Neutrophil (primary cell): ENCODE measurements at regions not wholly inside any gene's neighbourhood (a gene's known extent, or its start where the extent isn't known, plus 50 kb on each side); places are given as distances from the start of the nearest gene placed in this dataset.

Experiments
- H3K27ac ChIP-seq: fragments of 200-600 bp; sonication (generic); 2 replicates; pipeline ENCODE4 v1.5.1; 2016; ENCODE audit warnings: mild to moderate bottlenecking, moderate library complexity
- H3K27me3 ChIP-seq: fragments of 200-600 bp; sonication (generic); 2 replicates; pipeline ENCODE4 v1.6.0; 2016; ENCODE audit warnings: mild to moderate bottlenecking
- H3K36me3 ChIP-seq: fragments of 200-600 bp; sonication (generic); 2 replicates; pipeline ENCODE4 v1.5.1; 2017
- H3K4me1 ChIP-seq, 2 experiments: fragments of 200-600 bp in 1 of 2; sonication (generic) in 1 of 2; 1 replicate in 1 of 2; 2 replicates in 1 of 2; pipeline versions ENCODE4 v1.5.1 to v1.6.1; 2013 to 2016; ENCODE audit warnings: low read depth in 1 of 2, low read length in 1 of 2, mild to moderate bottlenecking in 1 of 2, moderate library complexity in 1 of 2; ENCODE audit not compliant: control insufficient read depth in 1 of 2, insufficient read depth in 1 of 2
- H3K4me3 ChIP-seq, 2 experiments: fragments of 200-600 bp in 1 of 2; sonication (generic) in 1 of 2; 1 replicate in 1 of 2; 2 replicates in 1 of 2; pipeline ENCODE4 v1.5.1; 2013 to 2016; ENCODE audit warnings: low read depth in 1 of 2, low read length in 1 of 2, mild to moderate bottlenecking in 1 of 2, moderate library complexity in 1 of 2
- H3K9me3 ChIP-seq: fragments of 200-600 bp; sonication (generic); 2 replicates; pipeline ENCODE4 v1.5.1; 2016
- CTCF ChIP-seq: fragments of 200-600 bp; sonication (generic); IDR thresholded peaks from 2 replicates; pipeline ENCODE4 v1.5.1; 2016; ENCODE audit warnings: antibody characterized with exemption

- H3K27me3 ChIP-seq, result peaks cover 29% of the 10 kb centered on the region
- H3K36me3 ChIP-seq, result no peaks in the 10 kb centered on the region
- no peak overlapping the region for H3K27ac ChIP-seq
- no peak overlapping the region for H3K4me3 ChIP-seq
- H3K4me1 ChIP-seq, result no peaks in the 10 kb centered on the region
- H3K9me3 ChIP-seq, result no peaks in the 10 kb centered on the region
- no peak for TF ChIP-seq CTCF
Measured at GRCh38 chr4:8698341-8699062, 105.9 kb downstream of the CPZ start.

- no peak for TF ChIP-seq CTCF
Measured at GRCh38 chr4:8697826-8698225, 105.3 kb downstream of the CPZ start.

GRCh38 chr4:8696369-8697127 is 104.0 kb downstream of the CPZ start:
- Histone ChIP-seq H3K4me1 (no peaks in the 10 kb centered on the region), H3K9me3 (no peaks in the 10 kb centered on the region), H3K36me3 (no peaks in the 10 kb centered on the region), H3K4me3 (no peak overlapping the region), H3K27me3 (peaks cover 24% of the 10 kb centered on the region), H3K27ac (no peak overlapping the region)
- no peak for TF ChIP-seq CTCF

More at GRCh38 chr4:8697826-8698225, 105.3 kb downstream of the CPZ start:
- Histone ChIP-seq H3K9me3 (no peaks in the 10 kb centered on the region), H3K27ac (no peak overlapping the region), H3K27me3 (peaks cover 24% of the 10 kb centered on the region), H3K4me3 (no peak overlapping the region), H3K4me1 (no peaks in the 10 kb centered on the region), H3K36me3 (no peaks in the 10 kb centered on the region)

GRCh38 chr4:8695237-8696219 is 103.0 kb downstream of the CPZ start:
- no peaks in the 10 kb centered on the region for H3K4me1 ChIP-seq
- no peaks in the 10 kb centered on the region for H3K9me3 ChIP-seq
- TF ChIP-seq CTCF, result no peak
- H3K27me3 ChIP-seq, result peaks cover 15% of the 10 kb centered on the region
- no peak overlapping the region for H3K4me3 ChIP-seq
- H3K36me3 ChIP-seq, result no peaks in the 10 kb centered on the region
- no peak overlapping the region for H3K27ac ChIP-seq

GRCh38 chr4:8694651-8695151 is 102.1 kb downstream of the CPZ start:
- Histone ChIP-seq H3K9me3 (no peaks in the 10 kb centered on the region), H3K4me3 (no peak overlapping the region), H3K27ac (no peak overlapping the region), H3K4me1 (no peaks in the 10 kb centered on the region), H3K27me3 (peaks cover 18% of the 10 kb centered on the region), H3K36me3 (no peaks in the 10 kb centered on the region)
- TF ChIP-seq CTCF, result no peak
